NCI-H1048 (cell line): ENCODE measurements at regions not wholly inside any gene's neighbourhood (a gene's known extent, or its start where the extent isn't known, plus 50 kb on each side); places are given as distances from the start of the nearest gene placed in this dataset.

Source experiments
- DNase-seq: peaks from one replicate; lab custom pipeline; 2025; lab: John Stamatoyannopoulos, UW

- DNase-seq, result no peak
Measured at GRCh38 chr2:67340133-67341011, 56.8 kb upstream of the ETAA1 start.

DNA sequence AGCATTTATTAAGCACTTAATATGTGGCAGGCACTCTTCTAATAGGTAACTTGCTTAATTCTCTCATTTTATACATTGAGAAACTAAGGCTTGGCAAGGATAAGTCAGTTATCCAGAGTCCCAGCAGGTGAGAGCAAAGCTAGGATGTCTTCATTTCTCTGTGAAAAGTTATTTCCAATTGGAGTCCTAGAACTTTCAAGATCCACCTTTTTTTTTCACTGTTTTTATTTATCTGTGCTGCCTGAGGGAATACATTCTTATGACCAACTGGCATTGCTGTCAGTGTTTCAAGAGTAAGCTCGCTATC, 56.2 kb upstream of the ETAA1 start:
- no peak for DNase-seq

- no peak for DNase-seq
Measured at GRCh38 chr2:67341336-67341735, 55.8 kb upstream of the ETAA1 start.

DNA sequence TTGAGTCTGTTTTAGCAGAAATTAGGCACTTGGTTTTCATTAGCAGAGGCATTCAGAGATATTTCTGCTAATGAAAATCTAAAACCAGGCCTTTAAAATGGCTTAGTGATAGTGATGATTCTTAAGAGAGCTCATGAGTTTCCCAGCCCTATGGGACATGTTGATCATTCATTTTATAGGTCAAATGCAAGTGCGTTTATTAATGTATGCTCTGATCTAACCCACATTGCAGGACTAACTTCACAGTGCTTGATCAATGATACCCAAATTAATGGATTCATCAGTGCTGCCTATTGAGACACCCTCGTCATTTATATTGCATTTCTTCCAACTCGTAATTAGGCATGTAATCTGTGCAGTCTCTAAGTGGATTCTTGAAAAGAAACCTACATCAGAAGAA, 54.7 kb upstream of the ETAA1 start:
- no peak for DNase-seq

DNA sequence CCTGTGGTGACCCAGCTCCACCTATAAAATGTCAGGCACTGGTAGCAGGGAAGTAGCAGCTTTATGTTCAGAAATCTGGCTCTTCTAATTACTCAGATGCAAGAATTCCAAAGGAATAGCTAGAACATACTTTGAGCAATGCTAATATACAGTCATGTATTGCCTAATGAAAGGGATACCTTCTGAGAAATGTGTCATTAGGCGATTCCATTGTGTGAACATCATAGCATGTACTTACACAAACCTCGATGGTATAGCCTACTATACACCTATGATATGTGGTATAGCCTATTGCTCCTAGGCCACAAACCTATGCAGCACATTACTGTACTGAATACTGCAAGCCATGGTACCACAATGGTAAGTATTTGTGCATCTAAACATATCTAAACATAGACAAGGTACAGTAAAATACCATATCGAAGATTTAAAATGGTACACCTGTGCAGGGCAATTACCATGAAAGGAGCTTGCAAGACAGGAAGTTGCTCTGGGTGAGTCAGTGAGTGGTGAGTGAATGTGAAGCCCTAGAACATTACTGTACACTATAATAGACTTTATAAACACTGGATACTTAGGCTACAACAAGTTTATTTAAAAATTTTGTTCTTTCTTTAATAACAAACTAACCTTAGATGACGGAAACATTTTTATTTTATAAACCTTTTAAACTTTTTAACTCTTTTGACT, 50.3 kb upstream of the ETAA1 start:
- DNase-seq, result no peak
